ENCODE measurements at regions not wholly inside any gene's neighbourhood (a gene's known extent, or its start where the extent isn't known, plus 50 kb on each side); places are given as distances from the start of the nearest gene placed in this dataset.

DNA sequence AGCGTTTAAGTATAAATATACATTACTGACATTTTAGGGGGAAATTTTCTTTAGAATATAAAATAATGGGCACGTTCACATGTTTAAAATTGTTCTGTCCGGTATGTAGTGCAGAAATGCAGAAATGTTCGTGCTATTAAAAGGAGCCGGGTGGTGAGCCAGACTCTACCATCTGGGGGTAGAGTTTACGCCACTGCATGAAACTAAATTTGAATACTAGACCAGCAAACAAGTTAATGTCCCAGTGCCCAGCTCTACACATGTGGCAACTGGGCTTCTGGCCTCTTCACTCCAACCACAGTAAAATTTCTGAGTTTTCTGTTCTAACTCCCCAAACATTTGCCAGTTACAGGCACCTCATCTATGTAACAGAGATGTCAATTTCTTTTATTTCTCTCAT, 1453.3 kb upstream of the TENM3 start:
- DNase-seq (ENCODE audit: extremely low read depth, low read depth): no peak
- TF ChIP-seq, protein P1, sequence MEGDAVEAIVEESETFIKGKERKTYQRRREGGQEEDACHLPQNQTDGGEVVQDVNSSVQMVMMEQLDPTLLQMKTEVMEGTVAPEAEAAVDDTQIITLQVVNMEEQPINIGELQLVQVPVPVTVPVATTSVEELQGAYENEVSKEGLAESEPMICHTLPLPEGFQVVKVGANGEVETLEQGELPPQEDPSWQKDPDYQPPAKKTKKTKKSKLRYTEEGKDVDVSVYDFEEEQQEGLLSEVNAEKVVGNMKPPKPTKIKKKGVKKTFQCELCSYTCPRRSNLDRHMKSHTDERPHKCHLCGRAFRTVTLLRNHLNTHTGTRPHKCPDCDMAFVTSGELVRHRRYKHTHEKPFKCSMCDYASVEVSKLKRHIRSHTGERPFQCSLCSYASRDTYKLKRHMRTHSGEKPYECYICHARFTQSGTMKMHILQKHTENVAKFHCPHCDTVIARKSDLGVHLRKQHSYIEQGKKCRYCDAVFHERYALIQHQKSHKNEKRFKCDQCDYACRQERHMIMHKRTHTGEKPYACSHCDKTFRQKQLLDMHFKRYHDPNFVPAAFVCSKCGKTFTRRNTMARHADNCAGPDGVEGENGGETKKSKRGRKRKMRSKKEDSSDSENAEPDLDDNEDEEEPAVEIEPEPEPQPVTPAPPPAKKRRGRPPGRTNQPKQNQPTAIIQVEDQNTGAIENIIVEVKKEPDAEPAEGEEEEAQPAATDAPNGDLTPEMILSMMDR (IDR thresholded peaks at IDR 0.05; ENCODE audit: low read depth, low read length): no peak

DNA sequence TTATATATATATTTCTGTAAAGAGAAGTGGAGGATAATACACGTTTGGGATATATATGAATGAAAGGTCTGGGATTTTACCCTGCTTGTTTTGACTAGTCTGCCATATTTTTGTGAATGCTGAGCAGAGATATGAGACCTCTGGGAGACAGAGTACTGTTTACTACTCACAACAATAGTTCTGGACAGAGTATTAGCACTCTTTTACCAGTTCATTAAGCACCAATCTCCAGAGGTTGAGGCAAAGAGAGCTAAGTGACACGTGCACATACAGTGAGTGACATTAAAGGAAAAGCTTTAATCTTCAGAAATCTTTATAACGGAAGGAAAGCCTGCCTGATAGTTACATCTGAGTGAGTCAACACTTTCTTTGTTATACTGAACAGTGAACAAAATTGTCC, 1452.7 kb upstream of the TENM3 start:
- TF ChIP-seq, protein P1 (IDR thresholded peaks at IDR 0.05; ENCODE audit: low read depth, low read length): no peak

GRCh38 chr4:180792541-180792940, 1450.7 kb upstream of the TENM3 start:
- no peak for DNase-seq (ENCODE audit: extremely low read depth, low read depth)
- TF ChIP-seq, protein P1 (IDR thresholded peaks at IDR 0.05; ENCODE audit: low read depth, low read length): no peak

More for the DNA sequence above, 1452.7 kb upstream of the TENM3 start:
- DNase-seq (ENCODE audit: extremely low read depth, low read depth): no peak

DNA sequence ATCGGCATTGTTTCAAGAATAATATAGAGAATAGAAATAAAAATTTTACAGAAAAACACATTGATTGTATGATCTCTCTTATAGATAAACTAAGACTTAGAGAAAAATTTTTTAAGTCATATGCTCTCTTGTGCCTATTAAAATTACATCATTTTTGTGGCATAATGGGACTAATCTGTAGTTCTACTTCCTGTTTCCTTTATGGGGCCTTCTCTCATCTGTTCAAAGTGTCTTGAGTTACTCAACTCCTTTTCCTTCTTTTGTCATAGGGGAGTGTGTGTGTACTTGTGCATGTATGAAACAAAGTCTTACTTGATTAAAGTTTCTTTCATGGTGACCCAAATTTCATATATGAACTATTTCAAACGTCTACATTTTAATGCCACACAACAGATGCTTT, 1448.9 kb upstream of the TENM3 start:
- DNase-seq (ENCODE audit: extremely low read depth, low read depth): no peak
- TF ChIP-seq, protein P1 (IDR thresholded peaks at IDR 0.05; ENCODE audit: low read depth, low read length): no peak

DNA sequence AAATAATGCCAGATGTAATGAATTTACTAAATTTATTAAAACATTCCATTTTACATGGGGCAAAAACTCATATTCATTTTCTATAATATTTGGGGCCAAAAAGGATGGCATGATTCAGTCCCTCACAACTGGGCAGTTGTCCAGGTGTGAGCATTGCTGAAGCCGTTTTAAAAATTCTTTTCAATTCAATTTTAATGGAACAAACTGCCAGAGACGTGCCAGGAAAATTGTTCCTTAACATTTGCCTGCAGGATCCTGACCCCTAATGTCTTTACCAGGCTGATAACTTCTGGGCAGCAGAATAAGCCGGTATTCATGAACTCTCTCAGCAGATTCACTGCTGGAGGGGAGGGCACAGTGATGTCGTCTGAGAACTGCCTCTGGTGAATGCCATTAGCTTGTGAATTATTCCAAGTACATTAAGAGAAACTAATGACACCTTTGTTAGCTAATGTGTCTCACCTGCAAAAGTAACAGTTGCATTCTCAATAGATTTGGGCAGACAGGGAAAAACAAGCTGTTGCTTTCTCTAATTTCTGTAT, 1445.1 kb upstream of the TENM3 start:
- TF ChIP-seq, protein P1 (IDR thresholded peaks at IDR 0.05; ENCODE audit: low read depth, low read length): no peak
- no peak for DNase-seq (ENCODE audit: extremely low read depth, low read depth)

- TF ChIP-seq, protein P1 (IDR thresholded peaks at IDR 0.05; ENCODE audit: low read depth, low read length): no peak
- no peak for DNase-seq (ENCODE audit: extremely low read depth, low read depth)
Observed at GRCh38 chr4:180799798-180800197, 1443.4 kb upstream of the TENM3 start.

DNA sequence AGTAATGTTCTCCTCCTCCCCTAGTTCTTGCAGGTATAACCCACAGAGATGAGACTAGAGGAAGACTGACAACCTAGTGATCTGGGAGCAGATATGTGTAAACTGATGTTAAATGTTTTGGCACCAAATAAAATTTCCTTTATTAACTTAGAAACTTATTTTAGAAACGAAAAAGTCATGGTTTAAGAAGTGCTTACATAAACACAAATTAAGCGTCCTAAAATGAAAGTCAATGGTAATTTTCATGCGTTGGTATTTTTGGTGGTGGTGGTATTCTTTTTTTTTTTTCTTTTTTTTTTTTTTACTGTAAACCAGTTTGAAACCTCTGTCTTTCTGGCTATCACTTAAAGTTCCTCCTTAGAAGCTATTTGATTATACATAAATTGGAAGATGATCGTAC, 1438.1 kb upstream of the TENM3 start:
- DNase-seq (ENCODE audit: extremely low read depth, low read depth): no peak
- TF ChIP-seq, protein P1 (IDR thresholded peaks at IDR 0.05; ENCODE audit: low read depth, low read length): no peak
